SK-N-SH treated with all-trans-retinoic acid at 6 μM for 48 hours (cell line): ENCODE measurements at regions not wholly inside any gene's neighbourhood (a gene's known extent, or its start where the extent isn't known, plus 50 kb on each side); places are given as distances from the start of the nearest gene placed in this dataset.

ENCODE experiments used
- ARNTL ChIP-seq: fragments of 450-650 bp; formaldehyde crosslinking; IDR thresholded peaks from 2 replicates; pipeline ENCODE4 v1.5.0; 2020; ENCODE audit warnings: low read depth, mild to moderate bottlenecking, moderate library complexity, borderline replicate concordance
- CREB5 ChIP-seq: fragments of 250-450 bp; sonication (Bioruptor Pico); IDR thresholded peaks from 2 replicates; pipeline ENCODE4 v1.5.1; 2020; ENCODE audit warnings: low read depth, mild to moderate bottlenecking, moderate library complexity
- ESRRG ChIP-seq: fragments of 250-450 bp; sonication (Bioruptor Pico); IDR thresholded peaks from 2 replicates; pipeline ENCODE4 v1.6.1; 2021; ENCODE audit warnings: mild to moderate bottlenecking
- GLIS3 ChIP-seq: fragments of 250-450 bp; sonication (Bioruptor Pico); IDR thresholded peaks from 2 replicates; pipeline ENCODE4 v1.5.0; 2020; ENCODE audit warnings: mild to moderate bottlenecking, moderate library complexity
- POU6F1 ChIP-seq: fragments of 250-450 bp; sonication (Bioruptor Pico); IDR thresholded peaks from 2 replicates; pipeline ENCODE4 v1.8.0; 2021; ENCODE audit warnings: low read depth, mild to moderate bottlenecking, moderate library complexity, borderline replicate concordance
- PPARA ChIP-seq: fragments of 250-450 bp; sonication (Bioruptor Pico); IDR thresholded peaks from 2 replicates; pipeline ENCODE4 v1.5.0; 2020; ENCODE audit warnings: mild to moderate bottlenecking, borderline replicate concordance
- TCF4 ChIP-seq: fragments of 250-450 bp; sonication (Bioruptor Pico); IDR thresholded peaks from 2 replicates; pipeline ENCODE4 v1.8.0; 2021; ENCODE audit warnings: mild to moderate bottlenecking, moderate library complexity, borderline replicate concordance
- ZFP3 ChIP-seq: fragments of 250-450 bp; sonication (Bioruptor Pico); IDR thresholded peaks from 2 replicates; pipeline ENCODE4 v1.5.0; 2020; ENCODE audit warnings: mild to moderate bottlenecking, moderate library complexity
- TF ChIP-seq, protein P1 (sequence below): fragments of 250-450 bp; sonication (Bioruptor Pico); IDR thresholded peaks from 2 replicates; pipeline ENCODE4 v1.8.0; 2020; ENCODE audit warnings: mild to moderate bottlenecking, moderate library complexity, borderline replicate concordance

DNA sequence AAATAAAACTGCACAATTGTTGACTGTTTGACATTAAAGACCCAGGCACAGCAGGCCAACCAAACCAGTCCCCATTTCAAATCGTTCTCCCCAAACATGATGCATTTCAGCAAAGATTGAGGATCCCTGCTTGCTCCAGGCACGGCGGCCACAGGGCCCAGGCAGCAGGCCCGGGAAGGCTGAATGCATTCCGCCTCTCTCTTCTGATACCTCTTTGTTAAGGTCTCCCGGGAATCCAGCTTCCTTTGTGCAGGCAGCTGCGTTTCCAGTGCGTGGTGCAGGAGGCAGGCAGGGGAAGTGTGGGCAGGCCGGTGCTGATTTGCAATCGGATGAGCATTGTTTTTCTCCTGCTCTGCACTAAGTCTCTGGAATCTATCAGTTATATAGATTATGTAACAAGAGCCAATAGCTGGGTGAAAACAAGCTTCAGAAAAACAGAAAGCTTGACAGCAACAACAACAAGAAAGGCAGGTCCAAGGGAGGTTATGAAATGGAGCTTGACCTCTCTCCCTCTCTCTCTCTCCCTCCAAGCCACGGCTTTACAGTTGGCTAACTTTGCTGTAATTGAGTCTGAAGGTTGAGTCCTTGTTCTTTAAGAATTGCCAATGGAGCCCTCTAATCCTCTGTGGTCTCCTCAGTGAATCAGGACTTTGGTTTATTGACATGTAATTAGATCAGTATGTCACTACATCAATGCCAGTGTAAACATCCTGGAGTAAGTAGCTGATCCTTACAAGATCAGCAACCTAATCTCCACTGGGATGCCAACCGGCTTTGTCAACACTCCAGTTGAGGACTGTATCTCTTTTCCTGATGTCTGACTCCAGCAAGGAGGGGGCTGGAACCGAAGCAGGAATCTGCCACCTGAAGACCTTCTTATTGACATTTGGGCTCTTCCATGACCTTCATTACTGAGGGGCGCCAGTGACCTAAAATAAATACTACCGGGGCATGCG, 338.0 kb downstream of the TEX29 start:
- TF ChIP-seq ARNTL (CRISPR knock-in tag) (no peak), GLIS3 (CRISPR knock-in tag) (no peak), TCF4 (CRISPR knock-in tag) (no peak), CREB5 (no peak), POU6F1 (CRISPR knock-in tag) (no peak), ESRRG (no peak), PPARA (CRISPR knock-in tag) (no peak), ZFP3 (CRISPR knock-in tag) (no peak)
- TF ChIP-seq, protein P1, sequence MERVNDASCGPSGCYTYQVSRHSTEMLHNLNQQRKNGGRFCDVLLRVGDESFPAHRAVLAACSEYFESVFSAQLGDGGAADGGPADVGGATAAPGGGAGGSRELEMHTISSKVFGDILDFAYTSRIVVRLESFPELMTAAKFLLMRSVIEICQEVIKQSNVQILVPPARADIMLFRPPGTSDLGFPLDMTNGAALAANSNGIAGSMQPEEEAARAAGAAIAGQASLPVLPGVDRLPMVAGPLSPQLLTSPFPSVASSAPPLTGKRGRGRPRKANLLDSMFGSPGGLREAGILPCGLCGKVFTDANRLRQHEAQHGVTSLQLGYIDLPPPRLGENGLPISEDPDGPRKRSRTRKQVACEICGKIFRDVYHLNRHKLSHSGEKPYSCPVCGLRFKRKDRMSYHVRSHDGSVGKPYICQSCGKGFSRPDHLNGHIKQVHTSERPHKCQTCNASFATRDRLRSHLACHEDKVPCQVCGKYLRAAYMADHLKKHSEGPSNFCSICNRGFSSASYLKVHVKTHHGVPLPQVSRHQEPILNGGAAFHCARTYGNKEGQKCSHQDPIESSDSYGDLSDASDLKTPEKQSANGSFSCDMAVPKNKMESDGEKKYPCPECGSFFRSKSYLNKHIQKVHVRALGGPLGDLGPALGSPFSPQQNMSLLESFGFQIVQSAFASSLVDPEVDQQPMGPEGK (CRISPR knock-in tag), result no peak
